Lung (tissue), 11 donors: ENCODE measurements at regions not wholly inside any gene's neighbourhood (a gene's known extent, or its start where the extent isn't known, plus 50 kb on each side); places are given as distances from the start of the nearest gene placed in this dataset.

Experiments used
- ATAC-seq: fragments of 200-7000 bp; cut with Tn5 transposase; one replicate; pipeline ENCODE4 v1.9.1; 2020; ENCODE audit warnings: moderate number of reproducible peaks; ENCODE audit not compliant: insufficient read depth, low FRiP score
- DNase-seq, 3 donors: peaks; one replicate each; pipeline ENCODE4 v3.0.0-alpha.2; 2013 to 2017
- H3K27ac ChIP-seq, 2 donors: one replicate each; pipeline ENCODE4 v1.5.1; 2013; ENCODE audit warnings: mild to moderate bottlenecking in 2 of 2, moderate library complexity in 2 of 2, control low read depth in 1 of 2, inconsistent platforms in 1 of 2, low read depth in 1 of 2, low read length in 1 of 2
- H3K27me3 ChIP-seq, 3 donors: one replicate each; pipeline ENCODE4 v1.5.1; 2013; ENCODE audit warnings: low read length in 2 of 3; ENCODE audit not compliant: control insufficient read depth in 3 of 3, insufficient read depth in 3 of 3
- H3K36me3 ChIP-seq, 4 donors: one replicate each; pipeline ENCODE4 v1.5.1; 2013; ENCODE audit warnings: low read length in 4 of 4, mild to moderate bottlenecking in 1 of 4, moderate library complexity in 1 of 4; ENCODE audit not compliant: control insufficient read depth in 4 of 4, insufficient read depth in 4 of 4
- H3K4me1 ChIP-seq, 5 donors: one replicate each; pipeline ENCODE4 v1.5.1; 2013; ENCODE audit warnings: low read length in 5 of 5, mild to moderate bottlenecking in 2 of 5, moderate library complexity in 1 of 5; ENCODE audit not compliant: control insufficient read depth in 5 of 5, insufficient read depth in 5 of 5
- H3K4me3 ChIP-seq: one replicate; pipeline ENCODE4 v1.5.1; 2013; ENCODE audit warnings: mild to moderate bottlenecking, control low read depth, moderate library complexity
- H3K9ac ChIP-seq, 2 donors: one replicate each; pipeline ENCODE4 v1.5.1; 2013; ENCODE audit warnings: low read length in 2 of 2, control low read depth in 1 of 2; ENCODE audit not compliant: insufficient read depth in 1 of 2
- H3K9me3 ChIP-seq, 4 donors: one replicate each; pipeline ENCODE4 v1.5.1; 2013; ENCODE audit warnings: low read length in 3 of 4, mild to moderate bottlenecking in 1 of 4, moderate library complexity in 1 of 4; ENCODE audit not compliant: control insufficient read depth in 4 of 4, insufficient read depth in 3 of 4
- WGBS, 2 donors: extraction: QIAGEN DNeasy Blood & Tissue Kit; methylation state at CpG; one replicate each; pipeline ENCODE4 v1.1.7; 2013; 5-methylcytosine and 5-hydroxymethylcytosine counted together
- TF ChIP-seq, protein P1 (sequence below): IDR thresholded peaks from 2 replicates; pipeline ENCODE4 v1.5.1; 2012; ENCODE audit warnings: mild to moderate bottlenecking; ENCODE audit errors: control extremely low read depth, extremely low read depth
- donor health status: control.
- donor health status: control.
- donor health status: Bipolar disorder and iron deficiency.
- donor health status: healthy.
- donor health status: DM: yes; HTN: yes; CAD: no.

- TF ChIP-seq, protein P1, sequence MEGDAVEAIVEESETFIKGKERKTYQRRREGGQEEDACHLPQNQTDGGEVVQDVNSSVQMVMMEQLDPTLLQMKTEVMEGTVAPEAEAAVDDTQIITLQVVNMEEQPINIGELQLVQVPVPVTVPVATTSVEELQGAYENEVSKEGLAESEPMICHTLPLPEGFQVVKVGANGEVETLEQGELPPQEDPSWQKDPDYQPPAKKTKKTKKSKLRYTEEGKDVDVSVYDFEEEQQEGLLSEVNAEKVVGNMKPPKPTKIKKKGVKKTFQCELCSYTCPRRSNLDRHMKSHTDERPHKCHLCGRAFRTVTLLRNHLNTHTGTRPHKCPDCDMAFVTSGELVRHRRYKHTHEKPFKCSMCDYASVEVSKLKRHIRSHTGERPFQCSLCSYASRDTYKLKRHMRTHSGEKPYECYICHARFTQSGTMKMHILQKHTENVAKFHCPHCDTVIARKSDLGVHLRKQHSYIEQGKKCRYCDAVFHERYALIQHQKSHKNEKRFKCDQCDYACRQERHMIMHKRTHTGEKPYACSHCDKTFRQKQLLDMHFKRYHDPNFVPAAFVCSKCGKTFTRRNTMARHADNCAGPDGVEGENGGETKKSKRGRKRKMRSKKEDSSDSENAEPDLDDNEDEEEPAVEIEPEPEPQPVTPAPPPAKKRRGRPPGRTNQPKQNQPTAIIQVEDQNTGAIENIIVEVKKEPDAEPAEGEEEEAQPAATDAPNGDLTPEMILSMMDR, result no peak
- Histone ChIP-seq H3K4me3 (no peak overlapping the region), H3K9ac (no peak overlapping the region), H3K36me3 (no peaks in the 10 kb centered on the region), H3K27ac (no peak overlapping the region), H3K9me3 (peaks cover 0 to 3% (median 0%) of the 10 kb centered on the region in 4 donors), H3K27me3 (no peaks in the 10 kb centered on the region), H3K4me1 (no peaks in the 10 kb centered on the region)
- ATAC-seq (no peak), DNase-seq (no peak)
- WGBS, 2 donors, result 47 to 51% methylated on average over 6 of the region's 6 CpGs
Measured at GRCh38 chr9:71487061-71487460, 281.3 kb downstream of the CEMIP2 start.

GRCh38 chr9:71485326-71485725 lies 283.0 kb downstream of the CEMIP2 start:
- ATAC-seq (no peak), DNase-seq (no peak)
- Histone ChIP-seq H3K9me3 (peaks cover 0 to 3% (median 0%) of the 10 kb centered on the region in 4 donors), H3K27me3 (no peaks in the 10 kb centered on the region), H3K4me3 (no peak overlapping the region), H3K9ac (no peak overlapping the region), H3K4me1 (no peaks in the 10 kb centered on the region), H3K36me3 (no peaks in the 10 kb centered on the region), H3K27ac (no peak overlapping the region)
- TF ChIP-seq, protein P1, result no peak
- WGBS, 2 donors, result 83 to 87% methylated on average over 2 of the region's 2 CpGs

- H3K27me3 ChIP-seq, result no peaks in the 10 kb centered on the region
- H3K9ac ChIP-seq, result no peak overlapping the region
- H3K27ac ChIP-seq, result no peak overlapping the region
- DNase-seq, result no peak
- H3K36me3 ChIP-seq, result no peaks in the 10 kb centered on the region
- peaks cover 0 to 3% (median 0%) of the 10 kb centered on the region in 4 donors for H3K9me3 ChIP-seq
- no peaks in the 10 kb centered on the region for H3K4me1 ChIP-seq
- TF ChIP-seq, protein P1, result no peak
- no peak overlapping the region for H3K4me3 ChIP-seq
- ATAC-seq, result no peak
- whole genome bisulfite sequencing, 2 donors, result 75 to 77% methylated on average over 4 of the region's 4 CpGs
Measured at GRCh38 chr9:71483436-71483835, 284.9 kb downstream of the CEMIP2 start.

- Histone ChIP-seq H3K9ac (no peak overlapping the region), H3K4me3 (no peak overlapping the region), H3K9me3 (peaks cover 0 to 3% (median 0%) of the 10 kb centered on the region in 4 donors), H3K36me3 (no peaks in the 10 kb centered on the region), H3K27me3 (no peaks in the 10 kb centered on the region), H3K27ac (no peak overlapping the region), H3K4me1 (no peaks in the 10 kb centered on the region)
- TF ChIP-seq, protein P1, result no peak
- DNase-seq, result no peak
- no peak for ATAC-seq
- 79 to 90% methylated on average over 4 of the region's 4 CpGs for WGBS, 2 donors
Measured at GRCh38 chr9:71479621-71480020, 288.7 kb downstream of the CEMIP2 start.
